ENCODE measurements at regions not wholly inside any gene's neighbourhood (a gene's known extent, or its start where the extent isn't known, plus 50 kb on each side); places are given as distances from the start of the nearest gene placed in this dataset.
"Not testable (repeated sequence)": the region's sequence is repeated elsewhere in the genome, so short reads cannot be mapped to it uniquely, and the experiment has no call there.

GRCh38 chr1:81213279-81213678 lies 587.5 kb upstream of the ADGRL2 start:
- DNase-seq (ENCODE audit: low spot score): no peak

- peak; percentile 8 for DNase-seq (ENCODE audit: low spot score)
Measured at GRCh38 chr1:81209461-81209860, 591.3 kb upstream of the ADGRL2 start.

DNA sequence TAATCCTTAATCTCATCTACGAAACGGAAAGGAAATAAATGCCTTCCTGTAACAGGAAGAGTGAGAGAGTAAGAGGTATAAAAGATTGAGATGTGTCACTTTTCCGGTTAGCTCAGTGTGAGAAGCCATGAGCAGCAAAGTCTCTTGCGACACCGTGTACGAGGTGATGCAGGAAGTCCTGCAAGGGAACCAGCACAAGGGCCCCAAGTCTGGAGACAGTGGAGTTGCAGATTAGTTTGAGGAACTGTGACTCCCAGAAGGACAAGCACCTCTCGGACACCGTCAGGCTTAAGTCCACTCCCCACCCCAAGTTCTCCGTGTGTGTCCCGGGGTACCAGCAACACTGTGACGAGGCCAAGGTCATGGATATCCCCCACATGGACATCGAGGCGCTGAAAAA lies 592.3 kb upstream of the ADGRL2 start:
- no peak for DNase-seq (ENCODE audit: low spot score)

DNA sequence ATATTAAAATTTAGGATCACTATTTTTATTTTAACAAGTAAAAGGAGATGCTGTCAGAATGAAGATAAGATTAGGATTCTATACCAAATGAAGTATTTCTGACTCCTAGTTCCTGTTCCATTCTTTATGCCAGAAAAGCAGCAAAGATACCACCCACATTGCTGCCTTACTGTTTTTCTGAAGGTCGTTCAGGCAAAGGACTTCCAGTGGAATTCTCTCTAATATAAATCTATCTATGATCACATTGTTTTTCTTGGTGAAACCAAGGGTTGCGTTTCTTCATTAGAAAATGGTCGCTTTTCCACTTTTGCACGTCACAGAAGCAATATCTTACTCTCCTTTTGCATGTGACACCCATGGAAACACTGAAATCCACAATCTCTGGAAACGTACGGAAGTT lies 594.8 kb upstream of the ADGRL2 start:
- DNase-seq (ENCODE audit: low spot score): no peak

DNA sequence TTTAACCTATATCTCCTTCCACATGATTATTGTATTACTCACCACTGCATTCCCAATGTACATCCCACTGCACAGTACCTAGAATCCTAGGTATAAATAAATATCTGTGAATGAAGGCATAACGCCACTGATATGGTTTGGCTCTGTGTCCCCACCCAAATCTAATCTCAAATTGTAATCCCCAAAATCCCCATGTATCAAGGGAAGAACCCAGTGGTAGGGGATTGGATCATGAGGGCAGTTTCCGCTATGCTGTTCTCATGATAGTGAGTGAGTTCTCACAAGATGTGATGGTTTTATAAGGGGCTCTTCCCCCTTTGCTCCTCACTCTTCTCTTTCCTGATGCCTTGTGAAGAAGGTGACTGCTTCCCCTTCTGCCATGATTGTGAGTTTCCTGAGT lies 599.0 kb upstream of the ADGRL2 start:
- no peak for DNase-seq (ENCODE audit: low spot score)

DNA sequence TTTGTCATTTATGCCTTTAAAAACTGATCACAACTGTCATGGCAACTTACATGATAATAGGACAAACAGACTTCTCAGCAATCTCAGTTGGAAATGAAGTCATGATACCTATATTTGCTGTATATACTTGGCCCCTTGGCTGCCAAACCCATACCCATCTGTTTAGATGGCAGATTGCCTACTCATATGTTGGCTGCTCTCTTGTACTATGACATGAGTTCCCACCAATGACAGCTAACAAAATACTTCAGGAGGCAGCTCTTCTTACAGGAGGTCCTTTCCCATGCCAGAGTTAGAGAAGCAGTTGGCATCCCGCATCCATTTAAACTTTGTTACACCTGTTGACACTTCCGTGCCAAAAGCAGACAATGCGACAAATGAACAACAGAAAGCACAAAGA lies 603.1 kb upstream of the ADGRL2 start:
- DNase-seq (ENCODE audit: low spot score): no peak

GRCh38 chr1:81192647-81193642 lies 607.8 kb upstream of the ADGRL2 start:
- DNase-seq (ENCODE audit: low spot score): no peak

DNA sequence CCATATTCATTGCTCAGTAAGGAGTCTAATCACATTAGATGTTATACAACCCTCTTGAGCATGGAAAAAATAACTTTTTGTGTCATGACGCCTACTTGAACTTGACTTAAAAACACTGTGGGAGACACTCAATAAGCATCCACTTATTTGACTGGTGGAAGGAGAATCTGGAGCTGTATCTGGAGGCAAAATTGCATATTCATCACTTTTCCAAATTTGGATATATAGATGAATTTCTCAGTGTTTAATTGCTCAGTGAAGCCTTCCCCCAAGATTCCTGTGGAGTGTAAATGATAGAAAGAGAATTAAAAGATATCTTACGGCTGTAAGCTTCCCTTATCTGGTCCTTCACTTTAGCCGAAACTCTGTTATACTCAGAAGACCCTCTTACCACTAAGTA lies 610.7 kb upstream of the ADGRL2 start:
- no peak for DNase-seq (ENCODE audit: low spot score)

- no peak for DNase-seq (ENCODE audit: low spot score)
Measured at GRCh38 chr1:81187635-81188034, 613.1 kb upstream of the ADGRL2 start.

DNA sequence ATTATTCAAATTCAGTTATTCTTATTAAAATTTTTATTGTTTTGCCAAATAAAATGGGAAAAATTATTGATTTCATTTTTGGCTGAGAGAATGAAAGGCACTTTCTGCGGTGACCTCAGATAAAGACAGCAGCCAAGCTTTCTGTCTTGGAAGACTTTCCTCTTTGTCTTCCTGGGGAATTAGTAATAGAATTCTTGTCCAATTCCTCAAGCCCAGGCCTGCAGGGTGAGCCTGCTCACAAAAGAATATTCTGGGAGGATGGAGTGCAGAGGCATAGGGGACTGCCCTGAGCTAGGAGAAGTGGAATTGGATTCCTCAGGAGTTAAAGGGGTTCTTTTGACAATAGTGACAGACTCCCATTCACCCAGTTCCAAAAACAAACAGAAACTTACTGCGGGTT lies 614.5 kb upstream of the ADGRL2 start:
- no peak for DNase-seq (ENCODE audit: low spot score)

- DNase-seq (ENCODE audit: low spot score): no peak
Measured at GRCh38 chr1:81183553-81183952, 617.2 kb upstream of the ADGRL2 start.

GRCh38 chr1:81183051-81183450 lies 617.7 kb upstream of the ADGRL2 start:
- no peak for DNase-seq (ENCODE audit: low spot score)

GRCh38 chr1:81179242-81179641 lies 621.5 kb upstream of the ADGRL2 start:
- DNase-seq (ENCODE audit: low spot score): no peak

- not testable (repeated sequence) for DNase-seq (ENCODE audit: low spot score)
Measured at GRCh38 chr1:81178431-81179093, 622.2 kb upstream of the ADGRL2 start.

- no peak for DNase-seq (ENCODE audit: low spot score)
Measured at GRCh38 chr1:81174811-81175476, 625.8 kb upstream of the ADGRL2 start.

GRCh38 chr1:81174052-81174451 lies 626.7 kb upstream of the ADGRL2 start:
- no peak for DNase-seq (ENCODE audit: low spot score)

- DNase-seq (ENCODE audit: low spot score): no peak
Measured at GRCh38 chr1:81172483-81172882, 628.3 kb upstream of the ADGRL2 start.

GRCh38 chr1:81170721-81171120 lies 630.0 kb upstream of the ADGRL2 start:
- no peak for DNase-seq (ENCODE audit: low spot score)

- no peak for DNase-seq (ENCODE audit: low spot score)
Measured at GRCh38 chr1:81165963-81166362, 634.8 kb upstream of the ADGRL2 start.

GRCh38 chr1:81160696-81161095 lies 640.0 kb upstream of the ADGRL2 start:
- DNase-seq (ENCODE audit: low spot score): no peak

DNA sequence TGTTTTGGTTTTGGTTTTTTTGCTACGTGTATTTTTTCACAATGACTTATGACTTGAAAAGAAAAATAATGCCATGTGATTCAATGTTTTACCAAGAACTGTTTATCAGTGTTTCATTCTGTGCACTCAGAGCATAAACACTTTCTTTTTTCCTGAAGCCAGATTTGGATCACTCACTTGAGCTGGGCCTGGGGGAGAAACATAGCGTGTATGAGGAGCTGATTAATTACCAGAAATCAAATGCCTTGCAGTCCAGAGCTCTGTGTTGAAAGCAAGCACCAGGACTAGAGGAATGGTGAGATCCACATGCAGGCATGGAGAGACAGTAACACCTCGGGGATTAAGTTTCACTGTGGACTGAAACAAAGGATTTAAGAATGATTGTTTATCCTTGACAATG lies 642.1 kb upstream of the ADGRL2 start:
- DNase-seq (ENCODE audit: low spot score): no peak

DNA sequence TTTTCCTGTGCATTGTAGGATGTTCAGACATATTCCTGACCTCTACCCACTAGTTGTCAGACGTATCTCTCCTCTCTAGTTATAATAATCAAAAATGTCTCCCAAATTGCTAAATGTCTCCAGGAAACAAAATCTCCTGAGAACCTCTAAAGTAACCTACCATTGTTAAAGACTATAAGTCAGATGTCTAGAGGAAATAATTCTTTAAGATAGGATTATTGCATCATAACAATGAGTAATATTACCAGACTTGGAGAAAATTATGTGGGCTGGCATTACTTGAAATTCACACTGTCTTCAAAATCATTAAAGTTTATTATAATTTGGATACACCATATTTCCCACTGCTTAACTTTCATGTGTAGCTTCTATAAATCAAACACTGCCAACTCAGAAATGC lies 643.0 kb upstream of the ADGRL2 start:
- no peak for DNase-seq (ENCODE audit: low spot score)

GRCh38 chr1:81156887-81157286 lies 643.8 kb upstream of the ADGRL2 start:
- no peak for DNase-seq (ENCODE audit: low spot score)
